WTC11 (cell line): ENCODE measurements at regions not wholly inside any gene's neighbourhood (a gene's known extent, or its start where the extent isn't known, plus 50 kb on each side); places are given as distances from the start of the nearest gene placed in this dataset.

ENCODE experiments used
- CBFB ChIP-seq: sonication (generic); formaldehyde crosslinking; IDR thresholded peaks from 2 replicates; pipeline ENCODE4 v1.8.1; 2022; ENCODE audit warnings: mild to moderate bottlenecking, low read depth, missing genetic modification reagents
- NR2C2 ChIP-seq: sonication (generic); formaldehyde crosslinking; IDR thresholded peaks from 2 replicates; pipeline ENCODE4 v1.8.0; 2022; ENCODE audit warnings: mild to moderate bottlenecking, missing genetic modification reagents
- NR3C1 ChIP-seq: sonication (generic); formaldehyde crosslinking; conservative IDR thresholded peaks from 2 replicates; pipeline ENCODE4 v1.8.1; 2023; ENCODE audit warnings: low read depth, mild to moderate bottlenecking, missing genetic modification reagents
- RORB ChIP-seq: fragments of 250-450 bp; sonication (Bioruptor Pico); IDR thresholded peaks from 2 replicates; pipeline ENCODE4 v1.9.0; 2021; ENCODE audit warnings: mild to moderate bottlenecking
- SOX15 ChIP-seq: fragments of 250-450 bp; sonication (Bioruptor Pico); IDR thresholded peaks from 2 replicates; pipeline ENCODE4 v1.9.0; 2021; ENCODE audit warnings: mild to moderate bottlenecking
- STAT6 ChIP-seq: sonication (generic); formaldehyde crosslinking; conservative IDR thresholded peaks from 2 replicates; pipeline ENCODE4 v1.8.1; 2023; ENCODE audit warnings: mild to moderate bottlenecking, low read depth, missing genetic modification reagents, moderate library complexity
- TCF7 ChIP-seq: sonication (generic); formaldehyde crosslinking; IDR thresholded peaks from 2 replicates; pipeline ENCODE4 v1.8.0; 2022; ENCODE audit warnings: mild to moderate bottlenecking, low read depth, missing genetic modification reagents, moderate library complexity
- TF ChIP-seq, protein P1 (sequence below): fragments of 200-600 bp; IDR thresholded peaks from 2 replicates; pipeline ENCODE4 v1.8.0; 2022; ENCODE audit warnings: antibody characterized with exemption
- TF ChIP-seq, protein P2 (sequence below): sonication (generic); formaldehyde crosslinking; IDR thresholded peaks from 2 replicates; pipeline ENCODE4 v1.8.1; 2023; ENCODE audit warnings: mild to moderate bottlenecking, missing genetic modification reagents
- TF ChIP-seq, protein P3 (sequence below): sonication (generic); formaldehyde crosslinking; conservative IDR thresholded peaks from 2 replicates; pipeline ENCODE4 v1.8.1; 2022; ENCODE audit warnings: mild to moderate bottlenecking, missing genetic modification reagents
- TF ChIP-seq, protein P4 (sequence below): sonication (generic); formaldehyde crosslinking; IDR thresholded peaks from 2 replicates; pipeline ENCODE4 v1.8.0; 2022; ENCODE audit warnings: mild to moderate bottlenecking, missing genetic modification reagents
- TF ChIP-seq, protein P5 (sequence below): sonication (generic); formaldehyde crosslinking; IDR thresholded peaks from 2 replicates; pipeline ENCODE4 v1.8.1; 2022; ENCODE audit warnings: mild to moderate bottlenecking, missing genetic modification reagents, moderate library complexity, borderline replicate concordance

DNA sequence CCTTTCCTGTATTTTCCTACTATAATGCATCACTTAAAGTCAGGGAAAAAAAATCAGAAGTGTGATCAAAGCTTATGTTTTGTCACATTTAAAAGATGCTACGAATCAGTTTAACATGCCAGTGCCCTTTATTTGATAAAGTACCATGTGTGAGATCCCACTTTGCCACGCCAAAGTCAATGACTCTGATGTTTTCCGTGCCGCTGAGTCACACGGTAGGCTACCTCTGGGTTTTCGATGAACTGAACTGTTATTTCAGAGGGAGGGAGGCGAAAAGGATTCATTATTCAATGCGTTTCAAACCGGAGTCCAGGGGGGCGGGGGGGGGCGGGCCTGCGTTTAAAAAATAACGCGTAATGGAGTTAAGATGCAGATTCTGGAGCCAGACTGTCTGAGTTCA lies 203.0 kb downstream of the ABHD5 start:
- TF ChIP-seq NR3C1 (CRISPR knock-in tag) (no peak), STAT6 (CRISPR knock-in tag) (no peak), NR2C2 (CRISPR knock-in tag) (no peak), SOX15 (no peak), TCF7 (CRISPR knock-in tag) (no peak), RORB (CRISPR knock-in tag) (no peak), CBFB (CRISPR knock-in tag) (no peak)
- TF ChIP-seq, protein P1, sequence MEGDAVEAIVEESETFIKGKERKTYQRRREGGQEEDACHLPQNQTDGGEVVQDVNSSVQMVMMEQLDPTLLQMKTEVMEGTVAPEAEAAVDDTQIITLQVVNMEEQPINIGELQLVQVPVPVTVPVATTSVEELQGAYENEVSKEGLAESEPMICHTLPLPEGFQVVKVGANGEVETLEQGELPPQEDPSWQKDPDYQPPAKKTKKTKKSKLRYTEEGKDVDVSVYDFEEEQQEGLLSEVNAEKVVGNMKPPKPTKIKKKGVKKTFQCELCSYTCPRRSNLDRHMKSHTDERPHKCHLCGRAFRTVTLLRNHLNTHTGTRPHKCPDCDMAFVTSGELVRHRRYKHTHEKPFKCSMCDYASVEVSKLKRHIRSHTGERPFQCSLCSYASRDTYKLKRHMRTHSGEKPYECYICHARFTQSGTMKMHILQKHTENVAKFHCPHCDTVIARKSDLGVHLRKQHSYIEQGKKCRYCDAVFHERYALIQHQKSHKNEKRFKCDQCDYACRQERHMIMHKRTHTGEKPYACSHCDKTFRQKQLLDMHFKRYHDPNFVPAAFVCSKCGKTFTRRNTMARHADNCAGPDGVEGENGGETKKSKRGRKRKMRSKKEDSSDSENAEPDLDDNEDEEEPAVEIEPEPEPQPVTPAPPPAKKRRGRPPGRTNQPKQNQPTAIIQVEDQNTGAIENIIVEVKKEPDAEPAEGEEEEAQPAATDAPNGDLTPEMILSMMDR = no peak
- TF ChIP-seq, protein P2, sequence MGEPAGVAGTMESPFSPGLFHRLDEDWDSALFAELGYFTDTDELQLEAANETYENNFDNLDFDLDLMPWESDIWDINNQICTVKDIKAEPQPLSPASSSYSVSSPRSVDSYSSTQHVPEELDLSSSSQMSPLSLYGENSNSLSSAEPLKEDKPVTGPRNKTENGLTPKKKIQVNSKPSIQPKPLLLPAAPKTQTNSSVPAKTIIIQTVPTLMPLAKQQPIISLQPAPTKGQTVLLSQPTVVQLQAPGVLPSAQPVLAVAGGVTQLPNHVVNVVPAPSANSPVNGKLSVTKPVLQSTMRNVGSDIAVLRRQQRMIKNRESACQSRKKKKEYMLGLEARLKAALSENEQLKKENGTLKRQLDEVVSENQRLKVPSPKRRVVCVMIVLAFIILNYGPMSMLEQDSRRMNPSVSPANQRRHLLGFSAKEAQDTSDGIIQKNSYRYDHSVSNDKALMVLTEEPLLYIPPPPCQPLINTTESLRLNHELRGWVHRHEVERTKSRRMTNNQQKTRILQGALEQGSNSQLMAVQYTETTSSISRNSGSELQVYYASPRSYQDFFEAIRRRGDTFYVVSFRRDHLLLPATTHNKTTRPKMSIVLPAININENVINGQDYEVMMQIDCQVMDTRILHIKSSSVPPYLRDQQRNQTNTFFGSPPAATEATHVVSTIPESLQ (CRISPR knock-in tag) = no peak
- TF ChIP-seq, protein P3, sequence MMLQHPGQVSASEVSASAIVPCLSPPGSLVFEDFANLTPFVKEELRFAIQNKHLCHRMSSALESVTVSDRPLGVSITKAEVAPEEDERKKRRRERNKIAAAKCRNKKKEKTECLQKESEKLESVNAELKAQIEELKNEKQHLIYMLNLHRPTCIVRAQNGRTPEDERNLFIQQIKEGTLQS (CRISPR knock-in tag) = no peak
- TF ChIP-seq, protein P4, sequence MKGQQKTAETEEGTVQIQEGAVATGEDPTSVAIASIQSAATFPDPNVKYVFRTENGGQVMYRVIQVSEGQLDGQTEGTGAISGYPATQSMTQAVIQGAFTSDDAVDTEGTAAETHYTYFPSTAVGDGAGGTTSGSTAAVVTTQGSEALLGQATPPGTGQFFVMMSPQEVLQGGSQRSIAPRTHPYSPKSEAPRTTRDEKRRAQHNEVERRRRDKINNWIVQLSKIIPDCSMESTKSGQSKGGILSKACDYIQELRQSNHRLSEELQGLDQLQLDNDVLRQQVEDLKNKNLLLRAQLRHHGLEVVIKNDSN (CRISPR knock-in tag) = no peak
- TF ChIP-seq, protein P5, sequence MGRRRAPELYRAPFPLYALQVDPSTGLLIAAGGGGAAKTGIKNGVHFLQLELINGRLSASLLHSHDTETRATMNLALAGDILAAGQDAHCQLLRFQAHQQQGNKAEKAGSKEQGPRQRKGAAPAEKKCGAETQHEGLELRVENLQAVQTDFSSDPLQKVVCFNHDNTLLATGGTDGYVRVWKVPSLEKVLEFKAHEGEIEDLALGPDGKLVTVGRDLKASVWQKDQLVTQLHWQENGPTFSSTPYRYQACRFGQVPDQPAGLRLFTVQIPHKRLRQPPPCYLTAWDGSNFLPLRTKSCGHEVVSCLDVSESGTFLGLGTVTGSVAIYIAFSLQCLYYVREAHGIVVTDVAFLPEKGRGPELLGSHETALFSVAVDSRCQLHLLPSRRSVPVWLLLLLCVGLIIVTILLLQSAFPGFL = no peak
